ENCODE measurements at regions not wholly inside any gene's neighbourhood (a gene's known extent, or its start where the extent isn't known, plus 50 kb on each side); places are given as distances from the start of the nearest gene placed in this dataset.

DNA sequence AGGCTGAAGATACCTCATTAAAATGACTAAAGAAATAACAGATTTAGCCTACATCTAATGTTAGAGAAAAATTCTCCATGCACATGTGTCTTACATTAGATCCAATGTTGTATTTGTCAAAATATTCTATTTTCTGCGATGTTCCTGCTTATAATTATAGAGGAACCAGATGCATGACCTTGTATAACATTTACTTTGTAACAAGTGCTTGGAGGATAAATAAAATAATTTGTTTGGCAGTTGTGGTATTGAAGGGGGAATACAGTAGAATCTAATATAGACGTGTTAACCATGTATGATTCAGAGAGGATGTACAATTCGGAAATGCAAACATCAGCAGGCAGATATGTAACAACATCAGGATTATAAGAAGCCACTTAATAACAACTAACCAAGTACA is 922.2 kb downstream of the TUSC7 start:
- H3K36me3 Mint-ChIP-seq (ENCODE audit: low read depth): no peaks in the 10 kb centered on the region
- H3K27me3 Mint-ChIP-seq (ENCODE audit: insufficient read depth, low read depth, poor library complexity): peaks cover 1% of the 10 kb centered on the region
- peaks cover 23% of the 10 kb centered on the region for H3K4me1 Mint-ChIP-seq
- Histone ChIP-seq H4K20me1 (replicated peaks; ENCODE audit: insufficient read depth) (no peaks in the 10 kb centered on the region), H3F3A (replicated peaks; ENCODE audit: low read depth) (no peaks in the 10 kb centered on the region), H3K9me2 (ENCODE audit: insufficient read depth) (no peaks in the 10 kb centered on the region), H3K79me2 (replicated peaks; ENCODE audit: insufficient read depth) (no peaks in the 10 kb centered on the region), H3K4me2 (no peak overlapping the region), H3K27ac (ENCODE audit: low read depth) (no peak overlapping the region), H3K27me3 (ENCODE audit: insufficient read depth) (no peaks in the 10 kb centered on the region), H3K36me3 (ENCODE audit: insufficient read depth) (no peaks in the 10 kb centered on the region), H3K4me3 (no peak overlapping the region), H3K4me1 (ENCODE audit: insufficient read depth) (peaks cover 8% of the 10 kb centered on the region), H2AFZ (no peak overlapping the region)
- DNase-seq (ENCODE audit: low spot score): no peak
- no peak overlapping the region for H3K4me3 Mint-ChIP-seq
- no peak for TF ChIP-seq EZH2phosphoT487 (IDR thresholded peaks at IDR 0.05; ENCODE audit: unreplicated experiment)
- no peak for TF ChIP-seq ZNF114 (CRISPR knock-in tag; IDR thresholded peaks at IDR 0.05)
- no peak for TF ChIP-seq EZH2 (IDR thresholded peaks at IDR 0.05; ENCODE audit: low read depth, unreplicated experiment)
- TF ChIP-seq, protein P1, sequence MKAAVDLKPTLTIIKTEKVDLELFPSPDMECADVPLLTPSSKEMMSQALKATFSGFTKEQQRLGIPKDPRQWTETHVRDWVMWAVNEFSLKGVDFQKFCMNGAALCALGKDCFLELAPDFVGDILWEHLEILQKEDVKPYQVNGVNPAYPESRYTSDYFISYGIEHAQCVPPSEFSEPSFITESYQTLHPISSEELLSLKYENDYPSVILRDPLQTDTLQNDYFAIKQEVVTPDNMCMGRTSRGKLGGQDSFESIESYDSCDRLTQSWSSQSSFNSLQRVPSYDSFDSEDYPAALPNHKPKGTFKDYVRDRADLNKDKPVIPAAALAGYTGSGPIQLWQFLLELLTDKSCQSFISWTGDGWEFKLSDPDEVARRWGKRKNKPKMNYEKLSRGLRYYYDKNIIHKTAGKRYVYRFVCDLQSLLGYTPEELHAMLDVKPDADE (IDR thresholded peaks at IDR 0.05): no peak
- TF ChIP-seq, protein P2, sequence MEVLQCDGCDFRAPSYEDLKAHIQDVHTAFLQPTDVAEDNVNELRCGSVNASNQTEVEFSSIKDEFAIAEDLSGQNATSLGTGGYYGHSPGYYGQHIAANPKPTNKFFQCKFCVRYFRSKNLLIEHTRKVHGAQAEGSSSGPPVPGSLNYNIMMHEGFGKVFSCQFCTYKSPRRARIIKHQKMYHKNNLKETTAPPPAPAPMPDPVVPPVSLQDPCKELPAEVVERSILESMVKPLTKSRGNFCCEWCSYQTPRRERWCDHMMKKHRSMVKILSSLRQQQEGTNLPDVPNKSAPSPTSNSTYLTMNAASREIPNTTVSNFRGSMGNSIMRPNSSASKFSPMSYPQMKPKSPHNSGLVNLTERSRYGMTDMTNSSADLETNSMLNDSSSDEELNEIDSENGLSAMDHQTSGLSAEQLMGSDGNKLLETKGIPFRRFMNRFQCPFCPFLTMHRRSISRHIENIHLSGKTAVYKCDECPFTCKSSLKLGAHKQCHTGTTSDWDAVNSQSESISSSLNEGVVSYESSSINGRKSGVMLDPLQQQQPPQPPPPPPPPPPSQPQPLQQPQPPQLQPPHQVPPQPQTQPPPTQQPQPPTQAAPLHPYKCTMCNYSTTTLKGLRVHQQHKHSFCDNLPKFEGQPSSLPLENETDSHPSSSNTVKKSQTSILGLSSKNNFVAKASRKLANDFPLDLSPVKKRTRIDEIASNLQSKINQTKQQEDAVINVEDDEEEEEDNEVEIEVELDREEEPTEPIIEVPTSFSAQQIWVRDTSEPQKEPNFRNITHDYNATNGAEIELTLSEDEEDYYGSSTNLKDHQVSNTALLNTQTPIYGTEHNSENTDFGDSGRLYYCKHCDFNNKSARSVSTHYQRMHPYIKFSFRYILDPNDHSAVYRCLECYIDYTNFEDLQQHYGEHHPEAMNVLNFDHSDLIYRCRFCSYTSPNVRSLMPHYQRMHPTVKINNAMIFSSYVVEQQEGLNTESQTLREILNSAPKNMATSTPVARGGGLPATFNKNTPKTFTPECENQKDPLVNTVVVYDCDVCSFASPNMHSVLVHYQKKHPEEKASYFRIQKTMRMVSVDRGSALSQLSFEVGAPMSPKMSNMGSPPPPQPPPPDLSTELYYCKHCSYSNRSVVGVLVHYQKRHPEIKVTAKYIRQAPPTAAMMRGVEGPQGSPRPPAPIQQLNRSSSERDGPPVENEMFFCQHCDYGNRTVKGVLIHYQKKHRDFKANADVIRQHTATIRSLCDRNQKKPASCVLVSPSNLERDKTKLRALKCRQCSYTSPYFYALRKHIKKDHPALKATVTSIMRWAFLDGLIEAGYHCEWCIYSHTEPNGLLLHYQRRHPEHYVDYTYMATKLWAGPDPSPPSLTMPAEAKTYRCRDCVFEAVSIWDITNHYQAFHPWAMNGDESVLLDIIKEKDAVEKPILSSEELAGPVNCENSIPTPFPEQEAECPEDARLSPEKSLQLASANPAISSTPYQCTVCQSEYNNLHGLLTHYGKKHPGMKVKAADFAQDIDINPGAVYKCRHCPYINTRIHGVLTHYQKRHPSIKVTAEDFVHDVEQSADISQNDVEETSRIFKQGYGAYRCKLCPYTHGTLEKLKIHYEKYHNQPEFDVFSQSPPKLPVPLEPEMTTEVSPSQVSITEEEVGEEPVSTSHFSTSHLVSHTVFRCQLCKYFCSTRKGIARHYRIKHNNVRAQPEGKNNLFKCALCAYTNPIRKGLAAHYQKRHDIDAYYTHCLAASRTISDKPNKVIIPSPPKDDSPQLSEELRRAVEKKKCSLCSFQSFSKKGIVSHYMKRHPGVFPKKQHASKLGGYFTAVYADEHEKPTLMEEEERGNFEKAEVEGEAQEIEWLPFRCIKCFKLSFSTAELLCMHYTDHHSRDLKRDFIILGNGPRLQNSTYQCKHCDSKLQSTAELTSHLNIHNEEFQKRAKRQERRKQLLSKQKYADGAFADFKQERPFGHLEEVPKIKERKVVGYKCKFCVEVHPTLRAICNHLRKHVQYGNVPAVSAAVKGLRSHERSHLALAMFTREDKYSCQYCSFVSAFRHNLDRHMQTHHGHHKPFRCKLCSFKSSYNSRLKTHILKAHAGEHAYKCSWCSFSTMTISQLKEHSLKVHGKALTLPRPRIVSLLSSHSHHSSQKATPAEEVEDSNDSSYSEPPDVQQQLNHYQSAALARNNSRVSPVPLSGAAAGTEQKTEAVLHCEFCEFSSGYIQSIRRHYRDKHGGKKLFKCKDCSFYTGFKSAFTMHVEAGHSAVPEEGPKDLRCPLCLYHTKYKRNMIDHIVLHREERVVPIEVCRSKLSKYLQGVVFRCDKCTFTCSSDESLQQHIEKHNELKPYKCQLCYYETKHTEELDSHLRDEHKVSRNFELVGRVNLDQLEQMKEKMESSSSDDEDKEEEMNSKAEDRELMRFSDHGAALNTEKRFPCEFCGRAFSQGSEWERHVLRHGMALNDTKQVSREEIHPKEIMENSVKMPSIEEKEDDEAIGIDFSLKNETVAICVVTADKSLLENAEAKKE (CRISPR knock-in tag; IDR thresholded peaks at IDR 0.05): no peak
- TF ChIP-seq NANOG (IDR thresholded peaks at IDR 0.05; ENCODE audit: borderline replicate concordance): no peak
- no peak for TF ChIP-seq CREB1 (CRISPR knock-in tag; IDR thresholded peaks at IDR 0.05; ENCODE audit: low read depth)
- TF ChIP-seq ZNF331 (CRISPR knock-in tag; IDR thresholded peaks at IDR 0.05; ENCODE audit: low read depth): no peak
- no peak for TF ChIP-seq POLR2AphosphoS5 (IDR thresholded peaks at IDR 0.05; ENCODE audit: low read depth)
- TF ChIP-seq, protein P3, sequence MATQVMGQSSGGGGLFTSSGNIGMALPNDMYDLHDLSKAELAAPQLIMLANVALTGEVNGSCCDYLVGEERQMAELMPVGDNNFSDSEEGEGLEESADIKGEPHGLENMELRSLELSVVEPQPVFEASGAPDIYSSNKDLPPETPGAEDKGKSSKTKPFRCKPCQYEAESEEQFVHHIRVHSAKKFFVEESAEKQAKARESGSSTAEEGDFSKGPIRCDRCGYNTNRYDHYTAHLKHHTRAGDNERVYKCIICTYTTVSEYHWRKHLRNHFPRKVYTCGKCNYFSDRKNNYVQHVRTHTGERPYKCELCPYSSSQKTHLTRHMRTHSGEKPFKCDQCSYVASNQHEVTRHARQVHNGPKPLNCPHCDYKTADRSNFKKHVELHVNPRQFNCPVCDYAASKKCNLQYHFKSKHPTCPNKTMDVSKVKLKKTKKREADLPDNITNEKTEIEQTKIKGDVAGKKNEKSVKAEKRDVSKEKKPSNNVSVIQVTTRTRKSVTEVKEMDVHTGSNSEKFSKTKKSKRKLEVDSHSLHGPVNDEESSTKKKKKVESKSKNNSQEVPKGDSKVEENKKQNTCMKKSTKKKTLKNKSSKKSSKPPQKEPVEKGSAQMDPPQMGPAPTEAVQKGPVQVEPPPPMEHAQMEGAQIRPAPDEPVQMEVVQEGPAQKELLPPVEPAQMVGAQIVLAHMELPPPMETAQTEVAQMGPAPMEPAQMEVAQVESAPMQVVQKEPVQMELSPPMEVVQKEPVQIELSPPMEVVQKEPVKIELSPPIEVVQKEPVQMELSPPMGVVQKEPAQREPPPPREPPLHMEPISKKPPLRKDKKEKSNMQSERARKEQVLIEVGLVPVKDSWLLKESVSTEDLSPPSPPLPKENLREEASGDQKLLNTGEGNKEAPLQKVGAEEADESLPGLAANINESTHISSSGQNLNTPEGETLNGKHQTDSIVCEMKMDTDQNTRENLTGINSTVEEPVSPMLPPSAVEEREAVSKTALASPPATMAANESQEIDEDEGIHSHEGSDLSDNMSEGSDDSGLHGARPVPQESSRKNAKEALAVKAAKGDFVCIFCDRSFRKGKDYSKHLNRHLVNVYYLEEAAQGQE (IDR thresholded peaks at IDR 0.05; ENCODE audit: unreplicated experiment): no peak
- no peak for TF ChIP-seq STAT1 (IDR thresholded peaks at IDR 0.05; ENCODE audit: unreplicated experiment)
- TF ChIP-seq, protein P4, sequence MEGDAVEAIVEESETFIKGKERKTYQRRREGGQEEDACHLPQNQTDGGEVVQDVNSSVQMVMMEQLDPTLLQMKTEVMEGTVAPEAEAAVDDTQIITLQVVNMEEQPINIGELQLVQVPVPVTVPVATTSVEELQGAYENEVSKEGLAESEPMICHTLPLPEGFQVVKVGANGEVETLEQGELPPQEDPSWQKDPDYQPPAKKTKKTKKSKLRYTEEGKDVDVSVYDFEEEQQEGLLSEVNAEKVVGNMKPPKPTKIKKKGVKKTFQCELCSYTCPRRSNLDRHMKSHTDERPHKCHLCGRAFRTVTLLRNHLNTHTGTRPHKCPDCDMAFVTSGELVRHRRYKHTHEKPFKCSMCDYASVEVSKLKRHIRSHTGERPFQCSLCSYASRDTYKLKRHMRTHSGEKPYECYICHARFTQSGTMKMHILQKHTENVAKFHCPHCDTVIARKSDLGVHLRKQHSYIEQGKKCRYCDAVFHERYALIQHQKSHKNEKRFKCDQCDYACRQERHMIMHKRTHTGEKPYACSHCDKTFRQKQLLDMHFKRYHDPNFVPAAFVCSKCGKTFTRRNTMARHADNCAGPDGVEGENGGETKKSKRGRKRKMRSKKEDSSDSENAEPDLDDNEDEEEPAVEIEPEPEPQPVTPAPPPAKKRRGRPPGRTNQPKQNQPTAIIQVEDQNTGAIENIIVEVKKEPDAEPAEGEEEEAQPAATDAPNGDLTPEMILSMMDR (conservative IDR thresholded peaks at IDR 0.05; ENCODE audit: low read depth in 2 of 2): no peak
- TF ChIP-seq JUNB (IDR thresholded peaks at IDR 0.05; ENCODE audit: unreplicated experiment): no peak
- H3K27ac Mint-ChIP-seq: no peak overlapping the region
- no peaks in the 10 kb centered on the region for H3K9me3 Mint-ChIP-seq
- no peak for ATAC-seq

Data from GM23338 (cell line).